ENCODE measurements at regions not wholly inside any gene's neighbourhood (a gene's known extent, or its start where the extent isn't known, plus 50 kb on each side); places are given as distances from the start of the nearest gene placed in this dataset.

GRCh38 chr6:169898788-169899480 is 147.5 kb downstream of the ERMARD start:
- DNase-seq: no peak

- DNase-seq: no peak
Measured at GRCh38 chr6:169897601-169898358, 146.4 kb downstream of the ERMARD start.

GRCh38 chr6:169896826-169897456 is 145.5 kb downstream of the ERMARD start:
- no peak for DNase-seq

- no peak for DNase-seq
Measured at GRCh38 chr6:169895926-169896761, 144.7 kb downstream of the ERMARD start.

- no peak for DNase-seq
Measured at GRCh38 chr6:169895000-169895759, 143.8 kb downstream of the ERMARD start.

GRCh38 chr6:169894377-169894960 is 143.0 kb downstream of the ERMARD start:
- no peak for DNase-seq

- DNase-seq: no peak
Measured at GRCh38 chr6:169893624-169894023, 142.2 kb downstream of the ERMARD start.

GRCh38 chr6:169891846-169892245 is 140.4 kb downstream of the ERMARD start:
- no peak for DNase-seq

GRCh38 chr6:169891421-169891820 is 140.0 kb downstream of the ERMARD start:
- no peak for DNase-seq

GRCh38 chr6:169890901-169891300 is 139.5 kb downstream of the ERMARD start:
- no peak for DNase-seq

- no peak for DNase-seq
Measured at GRCh38 chr6:169890049-169890448, 138.6 kb downstream of the ERMARD start.

GRCh38 chr6:169887529-169888140 is 136.2 kb downstream of the ERMARD start:
- DNase-seq: no peak

- no peak for DNase-seq
Measured at GRCh38 chr6:169886631-169887227, 135.3 kb downstream of the ERMARD start.

GRCh38 chr6:169885831-169886230 is 134.4 kb downstream of the ERMARD start:
- no peak for DNase-seq

GRCh38 chr6:169885131-169885530 is 133.7 kb downstream of the ERMARD start:
- DNase-seq: no peak

- no peak for DNase-seq
Measured at GRCh38 chr6:169884158-169884557, 132.7 kb downstream of the ERMARD start.

- DNase-seq: no peak
Measured at GRCh38 chr6:169883316-169883715, 131.9 kb downstream of the ERMARD start.

GRCh38 chr6:169881976-169882375 is 130.6 kb downstream of the ERMARD start:
- no peak for DNase-seq

GRCh38 chr6:169881398-169881797 is 130.0 kb downstream of the ERMARD start:
- DNase-seq: no peak

GRCh38 chr6:169880516-169880915 is 129.1 kb downstream of the ERMARD start:
- DNase-seq: no peak

GRCh38 chr6:169869301-169869700 is 117.9 kb downstream of the ERMARD start:
- DNase-seq: no peak

Data from COR-L47 (cell line).